Testis (tissue), 2 donors: ENCODE measurements at regions not wholly inside any gene's neighbourhood (a gene's known extent, or its start where the extent isn't known, plus 50 kb on each side); places are given as distances from the start of the nearest gene placed in this dataset.

Experiments
- DNase-seq: peaks from one replicate; pipeline ENCODE4 v3.0.0-alpha.2; 2019
- H3K27ac ChIP-seq, 2 donors: fragments of 200-600 bp; sonication (generic); one replicate each; pipeline ENCODE4 v1.5.1; 2019
- H3K27me3 ChIP-seq: fragments of 200-600 bp; sonication (generic); one replicate; pipeline ENCODE4 v1.5.1; 2019
- H3K36me3 ChIP-seq: fragments of 200-600 bp; sonication (generic); one replicate; pipeline ENCODE4 v1.5.1; 2017; ENCODE audit warnings: low read depth; ENCODE audit errors: missing control alignments
- H3K4me1 ChIP-seq: fragments of 200-600 bp; sonication (generic); one replicate; pipeline ENCODE4 v1.5.1; 2019
- H3K4me3 ChIP-seq, 2 donors: fragments of 200-600 bp; sonication (generic); one replicate each; pipeline ENCODE4 v1.5.1; 2017 to 2019
- H3K9me3 ChIP-seq: fragments of 200-600 bp; sonication (generic); one replicate; pipeline ENCODE4 v1.5.1; 2017
- CTCF ChIP-seq, 3 experiments: fragments of 450-650 bp in 2 of 3; fragments of 200-600 bp in 1 of 3; sonication (generic) in 1 of 3; IDR thresholded peaks; one replicate each; pipeline ENCODE4 v1.5.1; 2016 to 2019; ENCODE audit warnings: antibody characterized with exemption in 3 of 3, mild to moderate bottlenecking in 2 of 3, moderate library complexity in 1 of 3
- POLR2A ChIP-seq: fragments of 450-650 bp; IDR thresholded peaks from one replicate; pipeline ENCODE4 v1.6.1; 2017; ENCODE audit warnings: antibody characterized with exemption, mild to moderate bottlenecking, moderate library complexity
- WGBS, 2 donors: methylation state at CpG; one replicate each; pipeline ENCODE4 v1.1.5; 2018; 5-methylcytosine and 5-hydroxymethylcytosine counted together
- intact Hi-C: fragments of 100-400 bp; cut with DNase I; formaldehyde crosslinking; loops from one replicate; pipeline ENCODE4 v1.15.1; 2023; ENCODE audit warnings: low total_unique reads

GRCh38 chr14:38111046-38111445 lies 96.7 kb upstream of the SSTR1 start:
- intact Hi-C loops: no loop called here
- WGBS, 2 donors: 95 to 96% methylated on average over 2 of the region's 2 CpGs
- TF ChIP-seq CTCF (IDR thresholded peaks at IDR 0.05): no peak
- no peak for TF ChIP-seq POLR2A

GRCh38 chr14:38113546-38113945 lies 94.2 kb upstream of the SSTR1 start:
- no peak overlapping the region for H3K4me3 ChIP-seq
- no peaks in the 10 kb centered on the region for H3K4me1 ChIP-seq
- intact Hi-C loops: no loop called here
- H3K36me3 ChIP-seq: no peaks in the 10 kb centered on the region
- no peak for TF ChIP-seq POLR2A
- TF ChIP-seq CTCF (IDR thresholded peaks at IDR 0.05): no peak
- H3K27ac ChIP-seq: no peak overlapping the region
- no peaks in the 10 kb centered on the region for H3K27me3 ChIP-seq
- DNase-seq: no peak
- no peaks in the 10 kb centered on the region for H3K9me3 ChIP-seq

More at GRCh38 chr14:38111046-38111445, 96.7 kb upstream of the SSTR1 start:
- Histone ChIP-seq H3K4me3 (no peak overlapping the region), H3K27me3 (no peaks in the 10 kb centered on the region), H3K36me3 (no peaks in the 10 kb centered on the region), H3K4me1 (no peaks in the 10 kb centered on the region), H3K27ac (no peak overlapping the region), H3K9me3 (no peaks in the 10 kb centered on the region)
- no peak for DNase-seq

GRCh38 chr14:38116895-38117294 lies 90.8 kb upstream of the SSTR1 start:
- intact Hi-C loops: no loop called here
- TF ChIP-seq POLR2A (no peak), CTCF (IDR thresholded peaks at IDR 0.05) (no peak)

GRCh38 chr14:38120109-38120508 lies 87.6 kb upstream of the SSTR1 start:
- no peak for TF ChIP-seq CTCF (IDR thresholded peaks at IDR 0.05)
- no peak for TF ChIP-seq POLR2A
- no peak for DNase-seq
- no peaks in the 10 kb centered on the region for H3K27me3 ChIP-seq
- no peak overlapping the region for H3K27ac ChIP-seq
- no peaks in the 10 kb centered on the region for H3K36me3 ChIP-seq
- no peak overlapping the region for H3K4me3 ChIP-seq
- no peaks in the 10 kb centered on the region for H3K9me3 ChIP-seq
- H3K4me1 ChIP-seq: no peaks in the 10 kb centered on the region
- WGBS, 2 donors: 82 to 97% methylated on average over 2 of the region's 2 CpGs
- intact Hi-C loops: no loop called here

More at GRCh38 chr14:38116895-38117294, 90.8 kb upstream of the SSTR1 start:
- Histone ChIP-seq H3K9me3 (no peaks in the 10 kb centered on the region), H3K36me3 (no peaks in the 10 kb centered on the region), H3K27ac (no peak overlapping the region), H3K4me1 (no peaks in the 10 kb centered on the region), H3K27me3 (no peaks in the 10 kb centered on the region), H3K4me3 (no peak overlapping the region)
- no peak for DNase-seq

- H3K36me3 ChIP-seq: no peaks in the 10 kb centered on the region
- no peak overlapping the region for H3K4me3 ChIP-seq
- TF ChIP-seq CTCF (IDR thresholded peaks at IDR 0.05) (no peak), POLR2A (no peak)
- no peaks in the 10 kb centered on the region for H3K27me3 ChIP-seq
- H3K9me3 ChIP-seq: no peaks in the 10 kb centered on the region
- no peaks in the 10 kb centered on the region for H3K4me1 ChIP-seq
- H3K27ac ChIP-seq: no peak overlapping the region
- no peak for DNase-seq
- intact Hi-C loops: no loop called here
- 42 to 46% methylated on average over 4 of the region's 4 CpGs for WGBS, 2 donors
Observed at GRCh38 chr14:38121320-38122020, 86.2 kb upstream of the SSTR1 start.
